Vagina (tissue), 2 donors: ENCODE measurements at regions not wholly inside any gene's neighbourhood (a gene's known extent, or its start where the extent isn't known, plus 50 kb on each side); places are given as distances from the start of the nearest gene placed in this dataset.

ENCODE experiments used
- CTCF ChIP-seq, 3 experiments: fragments of 450-650 bp in 2 of 3; fragments of 200-600 bp in 1 of 3; sonication (generic) in 1 of 3; IDR thresholded peaks; one replicate each; pipeline ENCODE4 v1.5.1; 2017 to 2019; ENCODE audit warnings: antibody characterized with exemption in 3 of 3, mild to moderate bottlenecking in 2 of 3, moderate library complexity in 2 of 3
- POLR2A ChIP-seq, 2 donors: fragments of 450-650 bp; IDR thresholded peaks; one replicate each; pipeline ENCODE4 v1.6.1; 2017; ENCODE audit warnings: antibody characterized with exemption in 2 of 2, mild to moderate bottlenecking in 2 of 2, moderate library complexity in 2 of 2
- POLR2AphosphoS5 ChIP-seq, 2 donors: sonication (generic); formaldehyde crosslinking; IDR thresholded peaks; one replicate each; pipeline ENCODE4 v1.9.0; 2017; ENCODE audit warnings: antibody characterized with exemption in 2 of 2, mild to moderate bottlenecking in 2 of 2, low read depth in 1 of 2; ENCODE audit not compliant: insufficient read depth in 1 of 2

GRCh38 chr12:126480451-126480850 lies 1415.2 kb downstream of the AACS start:
- no peak for TF ChIP-seq CTCF (IDR thresholded peaks at IDR 0.05)
- no peak for TF ChIP-seq POLR2A (IDR thresholded peaks at IDR 0.05)
- TF ChIP-seq POLR2AphosphoS5 (IDR thresholded peaks at IDR 0.05; ENCODE audit: insufficient read depth in 1 of 2, low read depth in 1 of 2): no peak
